ENCODE measurements at regions not wholly inside any gene's neighbourhood (a gene's known extent, or its start where the extent isn't known, plus 50 kb on each side); places are given as distances from the start of the nearest gene placed in this dataset.
"Not testable (repeated sequence)": the region's sequence is repeated elsewhere in the genome, so short reads cannot be mapped to it uniquely, and the experiment has no call there.

DNA sequence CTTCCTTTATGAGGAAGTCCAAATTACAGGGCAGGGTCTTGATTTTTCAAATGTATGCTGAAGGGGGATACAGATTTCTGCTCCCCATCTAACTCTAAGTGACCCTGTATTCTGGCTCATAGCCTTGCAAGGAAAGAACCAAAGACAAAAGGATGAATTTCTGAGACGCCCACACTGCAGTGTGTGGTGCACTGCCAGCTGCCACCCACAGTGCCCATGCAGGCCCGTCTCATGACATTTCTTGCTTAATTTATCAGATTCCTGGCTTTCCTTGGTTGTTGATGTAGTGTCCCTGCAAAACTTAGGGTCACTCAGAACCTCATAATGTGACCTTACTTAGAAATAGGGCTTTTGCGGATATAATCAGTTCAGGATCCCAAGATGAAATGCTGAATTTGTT lies 68.0 kb downstream of the CBLN4 start:
- DNase-seq (ENCODE audit: low read depth), result no peak

DNA sequence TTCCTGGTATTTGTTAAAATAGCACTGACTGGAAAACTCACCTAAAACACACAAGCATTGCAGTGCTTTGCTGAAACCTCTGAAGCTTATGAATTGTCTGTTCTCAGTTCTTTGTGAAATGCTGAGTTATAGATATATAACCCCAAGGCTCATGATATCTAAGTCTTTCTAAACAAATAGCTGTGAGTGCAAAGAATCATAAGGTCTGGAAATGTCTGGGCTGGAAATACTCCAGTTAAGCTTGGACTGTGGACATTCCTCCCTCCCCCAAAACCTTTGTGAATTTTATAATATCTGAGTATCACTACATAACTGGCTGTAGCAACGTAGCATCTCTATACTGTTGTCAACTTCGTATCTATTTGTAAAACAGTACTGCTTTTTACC lies 69.1 kb downstream of the CBLN4 start:
- no peak for DNase-seq (ENCODE audit: low read depth)

DNA sequence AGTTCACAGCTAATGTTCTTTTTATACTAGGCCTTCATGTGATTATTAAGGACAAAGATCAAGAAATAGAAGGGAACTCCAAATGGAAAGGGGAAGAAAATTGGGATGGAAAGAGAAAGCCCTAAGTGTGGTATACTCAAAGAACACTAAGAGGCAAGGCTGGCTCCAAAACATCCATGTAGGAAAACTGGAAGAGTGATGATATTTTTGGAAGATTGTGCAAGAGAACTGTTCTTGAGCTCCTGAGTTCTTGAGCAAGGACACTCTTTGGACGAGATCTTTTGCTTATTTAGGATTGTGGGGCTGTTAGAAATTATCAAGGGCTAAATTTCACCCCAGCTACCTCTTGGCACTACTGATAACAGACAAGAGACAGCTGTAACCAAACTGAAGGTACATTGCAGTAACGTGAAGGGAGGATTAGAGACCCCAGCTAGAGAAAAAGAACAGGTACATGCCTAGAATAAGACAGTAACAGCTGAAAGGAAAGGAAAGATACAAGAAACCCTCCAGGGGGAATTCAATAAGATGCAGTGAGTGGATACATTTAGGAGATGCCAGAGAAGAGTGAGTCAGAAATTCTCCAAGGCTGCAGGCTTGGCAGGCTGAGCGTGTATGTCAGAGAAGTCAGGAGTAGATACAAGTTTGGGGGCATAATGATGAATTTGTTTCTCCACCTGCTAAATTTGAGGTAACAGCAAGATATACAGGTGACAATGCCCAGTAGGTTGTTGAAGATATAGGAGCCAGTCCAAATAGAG lies 69.7 kb downstream of the CBLN4 start:
- DNase-seq (ENCODE audit: low read depth), result no peak

DNA sequence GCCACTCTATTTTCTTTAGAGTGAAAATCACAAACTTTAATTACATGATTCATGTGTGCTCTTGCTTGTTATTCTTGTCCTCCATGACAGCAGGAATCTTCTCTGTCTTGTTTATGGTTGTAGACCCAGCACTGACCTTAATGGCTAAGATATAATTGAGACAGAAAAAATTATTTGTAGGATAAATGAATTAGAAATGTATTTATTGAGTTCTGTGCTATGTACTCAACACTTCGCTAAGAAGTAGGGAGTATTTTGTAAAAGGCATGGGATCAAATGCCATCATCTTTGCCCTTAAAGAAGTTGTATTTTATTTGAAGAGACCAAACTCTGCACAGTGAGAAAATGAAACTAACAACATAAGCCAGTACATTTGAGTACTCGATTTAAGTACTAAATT lies 71.2 kb downstream of the CBLN4 start:
- no peak for DNase-seq (ENCODE audit: low read depth)

DNA sequence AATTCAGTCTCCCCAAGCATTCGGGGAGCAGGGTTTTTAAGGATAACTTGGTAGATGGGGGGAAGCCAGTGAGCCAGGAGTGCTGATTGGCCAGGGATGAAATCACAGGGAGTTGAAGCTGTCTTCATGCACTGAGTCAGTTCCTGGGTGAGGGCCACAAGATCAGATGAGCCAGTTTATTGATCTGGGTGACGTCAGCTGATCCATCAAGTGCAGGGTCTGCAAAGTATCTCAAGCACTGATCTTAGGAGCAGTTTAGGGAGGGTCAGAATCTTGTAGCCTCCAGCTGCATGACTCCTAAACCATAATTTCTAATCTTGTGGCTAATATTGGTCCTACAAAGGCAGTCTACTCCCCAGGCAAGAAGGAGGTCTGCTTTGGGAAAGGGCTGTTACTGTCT lies 74.4 kb downstream of the CBLN4 start:
- DNase-seq (ENCODE audit: low read depth), result not testable (repeated sequence)

DNA sequence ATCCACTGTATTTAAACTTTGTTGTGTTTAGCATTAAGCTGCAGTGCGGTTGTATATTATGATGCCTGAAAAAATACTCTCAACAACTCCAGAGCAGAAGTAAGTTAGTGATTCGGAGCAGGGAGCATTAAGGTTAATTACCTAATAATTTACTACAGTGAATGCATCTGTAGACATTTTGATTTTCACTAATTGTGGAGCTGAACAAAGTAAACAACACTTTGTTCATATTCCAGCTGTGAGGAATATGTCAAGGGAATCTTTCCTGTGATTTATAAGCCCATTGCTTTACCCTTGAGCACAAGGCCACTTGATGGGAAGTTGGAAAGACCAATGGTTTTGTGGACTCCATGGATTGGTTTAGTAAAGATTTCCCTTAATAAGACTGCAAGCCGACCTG lies 77.1 kb downstream of the CBLN4 start:
- DNase-seq (ENCODE audit: low read depth), result no peak

DNA sequence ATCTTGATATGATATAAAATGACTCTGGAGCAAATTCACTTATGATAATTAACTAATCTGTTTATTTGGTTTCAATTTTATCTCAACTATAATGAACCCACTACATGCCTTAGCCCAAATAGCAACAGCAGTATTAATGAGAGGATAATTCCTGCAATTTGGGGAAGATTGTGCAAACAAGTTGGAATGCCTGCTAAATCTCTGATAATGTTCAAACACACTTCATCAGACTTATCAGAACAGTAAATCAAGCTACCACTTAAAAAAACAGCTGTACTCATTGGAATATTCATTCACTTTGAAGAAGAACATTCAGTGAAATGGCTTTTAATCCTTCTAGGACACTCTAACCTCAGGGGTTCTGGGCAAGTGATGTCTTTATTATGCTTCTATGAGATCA lies 85.4 kb downstream of the CBLN4 start:
- DNase-seq (ENCODE audit: low read depth), result no peak

DNA sequence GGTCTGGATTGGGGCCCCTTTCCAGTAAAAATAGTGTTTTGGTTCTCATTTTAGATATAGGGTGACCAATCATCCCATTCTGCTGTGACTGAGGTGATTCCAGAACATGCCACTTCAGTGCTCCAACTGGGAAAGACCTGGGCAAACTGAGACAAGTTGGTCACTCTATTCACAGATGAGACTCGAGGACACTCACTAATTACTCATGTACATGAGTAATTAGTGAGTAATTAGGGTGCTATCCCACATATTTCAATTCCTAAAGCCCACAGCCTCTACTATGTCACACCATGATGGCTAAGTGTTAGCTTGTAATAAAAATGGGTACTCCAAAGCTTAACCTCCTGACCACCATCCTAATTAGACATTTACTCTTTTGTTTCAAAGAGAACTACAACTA lies 86.0 kb downstream of the CBLN4 start:
- DNase-seq (ENCODE audit: low read depth), result no peak

DNA sequence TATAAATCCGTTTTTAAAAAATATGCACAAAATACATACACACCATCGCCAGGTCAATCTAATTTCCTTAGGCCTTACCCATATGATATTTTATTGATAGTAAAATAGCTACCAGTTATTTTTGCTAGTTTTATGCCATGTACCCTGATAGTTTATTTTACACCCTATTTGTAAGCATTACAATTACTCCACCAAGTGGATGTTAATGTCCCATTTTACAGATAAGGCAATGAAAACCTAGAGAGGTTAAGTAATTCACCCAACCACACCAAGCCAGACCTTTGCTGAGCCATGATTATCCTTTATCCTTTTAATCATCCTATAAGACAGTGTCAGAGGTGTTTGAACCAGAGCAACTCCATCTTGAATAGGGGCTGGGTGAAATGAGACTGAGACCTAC lies 86.8 kb downstream of the CBLN4 start:
- no peak for DNase-seq (ENCODE audit: low read depth)

DNA sequence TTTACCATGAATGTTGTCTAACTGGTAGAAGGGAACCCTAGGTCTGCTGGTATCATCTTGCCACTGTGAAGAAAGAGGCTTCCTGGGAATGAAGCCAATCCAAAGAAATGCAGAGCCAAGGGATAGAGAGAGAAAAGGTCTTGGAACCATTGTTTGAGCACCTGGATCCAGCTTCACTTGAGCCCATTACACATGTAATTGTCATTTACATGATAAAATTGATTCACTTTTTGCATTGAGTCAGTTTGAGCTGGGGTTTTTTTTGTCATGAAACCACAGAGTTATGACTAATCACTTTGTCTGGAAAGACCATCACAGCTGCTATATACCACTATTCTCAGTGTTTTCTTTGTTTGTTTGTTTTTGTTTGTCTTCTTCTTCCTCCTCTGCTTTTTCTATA lies 112.3 kb downstream of the CBLN4 start:
- DNase-seq (ENCODE audit: low read depth), result no peak

DNA sequence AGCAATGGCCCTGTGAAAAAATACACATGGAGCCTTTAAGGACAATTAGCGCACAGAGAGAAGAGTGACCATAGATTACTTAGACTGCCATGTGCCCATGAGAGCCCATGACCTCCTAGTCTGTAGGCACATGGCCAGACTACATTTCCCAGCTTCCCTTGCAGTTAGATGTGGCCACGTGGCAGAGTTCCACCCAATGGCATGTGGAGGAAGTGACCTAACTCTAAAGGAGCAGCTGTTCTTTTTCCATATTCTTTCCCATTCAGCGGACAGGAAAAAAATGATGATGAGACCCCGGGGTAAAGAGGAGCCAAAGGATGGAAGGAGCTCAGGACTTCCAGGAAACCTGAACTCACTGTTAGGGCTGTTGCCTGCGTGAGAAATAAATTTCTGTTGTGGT lies 116.6 kb downstream of the CBLN4 start:
- no peak for DNase-seq (ENCODE audit: low read depth)

DNA sequence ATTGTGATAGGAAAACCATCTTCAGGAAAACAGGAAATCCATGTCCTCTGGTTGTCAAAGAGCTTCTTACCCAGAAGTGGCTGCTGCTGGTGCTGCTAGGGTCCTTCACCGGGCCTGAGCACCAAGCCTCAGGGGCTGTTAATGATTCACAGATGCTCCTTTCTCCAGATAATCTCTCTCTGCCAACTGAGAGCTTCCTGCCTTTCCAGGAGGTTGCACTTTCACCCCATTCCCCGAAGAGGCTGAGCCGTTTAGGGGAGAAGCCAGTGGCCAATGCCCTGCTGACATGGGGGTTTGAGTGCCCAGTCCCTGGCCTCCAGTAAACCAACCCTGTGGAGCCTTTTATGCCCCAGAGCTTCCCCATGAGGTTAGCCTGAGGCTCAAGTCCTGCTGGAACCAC lies 122.4 kb downstream of the CBLN4 start:
- DNase-seq (ENCODE audit: low read depth), result no peak

DNA sequence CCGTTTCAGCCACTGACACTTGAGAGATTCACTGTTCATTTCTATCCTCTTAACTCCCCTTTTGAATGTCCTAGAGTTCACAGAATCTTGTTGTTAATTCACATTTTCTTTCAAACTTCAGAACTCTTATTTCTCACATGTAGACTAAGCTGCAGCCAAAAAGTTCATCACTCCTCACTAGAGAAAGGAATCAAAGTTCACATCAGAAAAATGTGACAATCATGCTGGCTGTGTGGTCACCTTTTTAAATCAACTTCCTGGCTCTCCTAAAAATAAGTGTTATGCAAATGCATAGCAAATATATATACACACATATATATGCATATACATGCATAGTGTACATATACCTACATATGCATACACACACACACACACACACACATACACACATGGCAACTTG lies 123.0 kb downstream of the CBLN4 start:
- no peak for DNase-seq (ENCODE audit: low read depth)

DNA sequence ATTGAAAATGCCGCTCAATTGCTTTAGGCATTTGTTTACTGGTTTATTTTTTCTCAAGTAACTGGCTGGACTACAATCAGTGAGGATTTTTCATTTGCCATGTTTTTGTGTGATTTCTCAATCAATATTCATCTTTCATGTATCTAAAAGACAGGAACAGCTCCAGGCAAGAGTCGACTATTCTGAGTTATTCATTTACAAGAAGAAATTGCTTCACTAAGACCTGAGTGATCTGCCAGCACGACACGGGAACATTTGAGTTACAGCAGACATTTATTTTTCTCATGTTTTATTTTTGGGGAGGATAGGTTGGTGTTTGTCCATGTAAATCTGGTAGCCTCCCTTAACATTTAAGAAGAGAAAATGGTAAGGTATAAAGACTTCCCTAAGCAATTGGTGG lies 124.1 kb downstream of the CBLN4 start:
- no peak for DNase-seq (ENCODE audit: low read depth)

DNA sequence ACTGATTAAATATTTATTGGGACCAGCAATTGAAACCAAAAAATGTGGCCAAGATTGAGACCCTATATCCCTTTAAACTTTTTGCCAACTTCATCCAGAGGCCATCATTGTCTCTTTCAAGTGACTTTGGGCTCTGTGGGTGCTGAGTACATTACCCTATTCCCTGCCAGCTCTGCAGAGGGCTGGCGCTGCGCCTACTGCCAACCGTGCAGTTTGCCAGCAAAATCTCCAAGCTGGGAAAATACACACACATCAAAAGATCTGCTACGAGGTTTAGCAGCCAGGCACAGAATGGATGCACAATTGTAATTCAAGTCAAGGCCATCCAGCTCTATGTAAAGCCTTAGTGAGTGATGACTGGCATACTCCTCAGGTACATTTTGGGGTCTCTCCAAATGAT lies 125.0 kb downstream of the CBLN4 start:
- DNase-seq (ENCODE audit: low read depth), result no peak

DNA sequence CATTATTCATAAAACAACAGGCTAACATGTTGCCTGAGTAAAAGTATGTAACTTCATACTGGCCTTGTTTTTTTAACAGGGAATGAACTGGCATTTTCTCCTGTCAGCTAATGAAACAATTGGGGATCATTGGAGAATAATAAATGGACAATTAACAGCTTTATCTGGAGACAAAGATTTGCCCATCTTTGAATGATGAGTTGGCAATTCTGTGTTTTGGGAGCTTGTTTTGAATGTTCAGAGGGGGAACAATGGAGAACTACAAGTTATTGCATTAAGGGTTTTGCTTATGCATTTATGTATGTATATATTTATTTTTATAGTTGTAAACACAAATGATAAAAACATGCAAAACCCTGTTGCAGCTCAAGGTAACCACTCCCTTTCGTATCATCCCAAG lies 150.3 kb downstream of the CBLN4 start:
- no peak for DNase-seq (ENCODE audit: low read depth)

DNA sequence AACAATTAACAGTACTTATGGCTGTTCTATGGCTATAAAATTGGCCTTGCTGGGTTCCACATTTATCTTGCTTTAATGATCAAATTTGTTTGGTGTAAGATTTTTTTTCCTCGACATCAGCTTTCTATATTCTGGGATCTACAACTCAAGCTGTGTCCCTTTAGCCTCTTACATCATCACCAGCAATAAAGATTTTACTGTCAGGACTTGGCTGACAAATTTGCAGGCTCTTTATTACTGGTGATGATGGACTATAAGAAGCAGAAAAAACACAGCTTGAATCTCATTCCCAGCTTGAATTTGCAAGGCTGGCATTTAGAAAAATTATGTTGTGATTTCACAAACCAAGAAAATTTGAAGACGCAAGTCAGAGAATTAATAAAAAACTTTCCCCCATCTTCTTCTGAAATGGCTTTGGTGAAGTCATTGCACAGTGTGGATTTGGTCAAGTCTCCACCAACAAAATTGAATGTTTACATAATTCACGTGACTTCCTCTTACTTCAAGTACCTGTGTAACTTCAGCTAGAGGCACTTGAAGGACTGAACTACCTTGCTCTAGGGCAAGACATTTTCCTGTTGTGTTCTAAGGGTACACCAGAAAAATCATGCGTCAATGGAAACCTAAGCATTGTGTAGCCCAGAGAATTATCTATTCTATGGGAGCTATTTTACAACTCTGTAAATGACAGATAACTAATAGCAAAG lies 175.0 kb downstream of the CBLN4 start:
- no peak for DNase-seq (ENCODE audit: low read depth)

DNA sequence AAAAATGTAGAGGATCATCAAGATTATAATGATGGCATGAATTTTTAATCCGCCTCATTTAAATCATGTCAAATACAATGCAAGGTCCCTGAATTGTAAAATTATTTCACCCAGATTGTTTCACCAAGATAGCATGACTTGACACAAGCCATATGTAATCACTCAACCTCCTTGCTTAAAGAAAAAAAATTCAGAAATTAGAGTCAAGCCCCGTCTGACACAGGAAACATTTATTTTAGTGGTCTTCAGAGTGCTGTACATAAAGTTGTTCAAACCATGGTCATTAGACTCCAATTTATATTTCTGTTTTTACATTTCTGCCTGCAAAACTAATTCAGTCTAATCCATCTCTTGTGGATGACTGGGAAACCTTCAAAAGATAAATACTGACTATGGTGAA lies 200.2 kb downstream of the CBLN4 start:
- no peak for DNase-seq (ENCODE audit: low read depth)

DNA sequence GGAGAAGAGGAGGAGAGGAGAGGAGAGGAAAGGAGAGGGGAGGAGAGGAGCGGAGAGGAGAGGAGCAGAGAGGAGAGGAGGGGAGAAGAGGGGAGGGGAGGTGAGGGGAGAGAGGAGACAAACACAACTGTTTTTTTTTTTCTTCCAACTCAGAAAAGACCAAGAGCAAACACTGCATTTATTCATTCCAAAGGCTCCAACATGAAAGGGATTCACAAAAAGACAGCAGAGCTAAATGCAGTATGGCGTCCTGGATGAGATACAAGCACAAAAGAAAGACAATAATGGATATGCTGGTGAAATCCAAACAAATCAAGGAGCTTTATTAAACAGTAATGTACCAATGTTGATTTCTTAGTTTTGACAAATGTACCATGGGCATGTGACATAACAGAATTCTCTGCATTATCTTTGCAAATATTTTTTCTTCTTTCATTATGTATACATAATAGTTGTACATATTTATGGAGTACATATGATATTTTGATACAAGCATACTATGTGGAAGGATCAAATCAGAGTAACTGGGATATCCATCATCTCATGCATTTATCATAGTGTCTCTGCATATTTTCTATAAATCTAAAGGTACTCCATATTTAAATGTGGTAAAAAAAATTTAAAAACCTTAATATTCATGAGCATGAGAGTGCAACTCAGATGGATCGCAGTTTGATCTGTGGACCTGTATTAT lies 204.6 kb downstream of the CBLN4 start:
- DNase-seq (ENCODE audit: low read depth), result no peak

DNA sequence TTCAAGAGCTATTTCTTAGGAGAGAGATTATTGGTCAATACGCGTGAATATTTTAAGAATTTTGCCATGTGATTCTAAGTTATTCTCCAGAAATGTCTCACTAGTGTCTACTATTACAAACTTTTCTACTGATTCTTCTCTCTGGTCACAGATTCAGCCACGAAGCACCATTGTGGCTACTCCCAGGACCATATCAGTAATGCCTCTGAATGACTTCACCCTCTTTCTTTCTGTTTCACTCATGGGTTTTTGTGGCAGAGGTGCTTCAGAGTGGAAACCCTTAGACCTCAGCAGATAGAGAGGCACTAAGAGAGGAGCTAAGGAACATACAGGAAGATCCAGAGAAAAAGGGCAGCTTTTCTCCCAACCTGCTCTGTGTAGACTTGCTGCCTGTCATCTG lies 211.3 kb downstream of the CBLN4 start:
- DNase-seq (ENCODE audit: low read depth), result no peak

DNA sequence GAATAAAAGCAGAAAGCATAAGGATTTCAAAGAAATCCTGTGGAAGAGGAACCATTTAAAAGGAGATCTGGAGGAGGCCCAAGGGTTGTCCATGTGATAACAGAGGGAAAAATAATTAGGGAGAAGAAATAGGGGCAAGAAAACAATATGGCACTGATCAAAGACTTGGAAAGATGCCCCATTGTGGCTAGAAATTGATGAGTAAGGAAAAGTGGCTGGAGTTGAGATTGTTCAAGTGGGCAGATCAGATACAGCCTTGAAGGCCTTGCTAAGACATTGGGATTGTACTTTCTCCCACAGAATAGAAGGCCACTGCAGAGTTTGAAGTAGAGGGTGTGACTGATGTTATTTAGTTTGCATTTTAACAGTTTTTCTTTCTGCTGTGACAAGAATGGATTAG lies 213.3 kb downstream of the CBLN4 start:
- DNase-seq (ENCODE audit: low read depth), result no peak

DNA sequence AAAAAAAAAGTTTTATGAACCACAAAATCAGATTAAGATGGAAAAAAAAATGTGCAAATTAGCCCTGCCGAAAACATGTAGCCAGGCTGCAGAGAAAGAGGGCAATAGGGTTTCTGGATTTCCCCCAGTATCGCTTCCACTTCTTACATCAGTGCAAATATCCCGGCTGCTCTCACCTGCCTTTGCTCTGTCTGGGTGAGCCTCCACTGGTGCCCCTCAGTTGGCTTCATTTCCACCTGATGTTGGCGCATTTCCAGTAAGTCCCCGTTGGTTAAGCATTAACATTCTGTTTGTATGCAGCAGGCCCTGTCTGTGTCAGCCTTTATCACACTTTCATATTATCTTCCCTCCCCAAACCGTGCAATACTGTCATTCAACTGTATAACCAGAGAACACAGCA lies 215.1 kb downstream of the CBLN4 start:
- DNase-seq (ENCODE audit: low read depth), result no peak

DNA sequence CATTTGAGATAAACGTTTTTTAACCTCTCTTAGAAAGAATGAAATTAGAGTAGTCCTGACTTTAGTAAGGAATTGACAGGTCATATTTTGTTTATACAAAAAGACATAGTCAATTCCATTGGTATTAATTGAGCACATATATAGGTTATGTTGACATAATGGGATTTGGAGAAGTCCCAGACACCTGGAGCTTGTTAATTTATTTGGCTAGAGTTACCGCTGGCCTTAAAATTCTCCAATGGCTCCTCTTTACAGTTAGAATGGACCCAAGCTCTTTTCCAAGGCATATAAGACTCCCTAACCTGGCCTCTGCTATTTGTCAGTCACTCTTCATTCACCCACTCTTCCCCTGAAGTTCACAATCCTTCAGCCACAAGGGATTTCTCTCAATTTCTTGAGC lies 221.3 kb downstream of the CBLN4 start:
- no peak for DNase-seq (ENCODE audit: low read depth)

Data from ELR (cell line).